ENCODE measurements at regions not wholly inside any gene's neighbourhood (a gene's known extent, or its start where the extent isn't known, plus 50 kb on each side); places are given as distances from the start of the nearest gene placed in this dataset.
"Not testable (repeated sequence)": the region's sequence is repeated elsewhere in the genome, so short reads cannot be mapped to it uniquely, and the experiment has no call there.

DNA sequence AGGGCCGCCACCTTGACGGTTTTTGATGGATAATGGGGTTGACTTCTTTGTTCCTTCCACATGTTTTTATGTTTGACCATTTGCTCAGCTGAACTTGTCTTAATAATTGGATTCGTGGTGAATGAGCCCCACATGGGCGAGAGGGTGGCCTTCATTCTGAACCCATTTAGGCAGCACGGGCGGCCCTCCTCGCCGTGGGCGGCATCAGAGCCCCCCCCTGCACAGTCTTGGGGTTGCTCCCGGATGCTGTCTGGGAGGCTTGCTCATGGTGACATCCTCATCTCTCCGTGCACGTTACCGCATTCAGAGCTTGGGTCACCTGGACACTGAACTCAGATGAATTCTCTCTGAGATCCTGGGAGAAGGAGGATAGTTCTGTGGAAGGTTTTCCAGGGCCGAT lies 172.3 kb upstream of the OSBPL11 start:
- H3K9me3 ChIP-seq (ENCODE audit: control insufficient read depth, insufficient read depth, low read depth, low read length), result no peaks in the 10 kb centered on the region
- H3K4me3 ChIP-seq (ENCODE audit: low read depth, low read length), result peak overlapping the region; percentile 66; the same call in 1 of the 2 replicates
- H3K27ac ChIP-seq (ENCODE audit: low read depth, low read length), result no peak overlapping the region
- peaks cover 17% of the 10 kb centered on the region for H3K4me1 ChIP-seq (ENCODE audit: control insufficient read depth, insufficient read depth, low read length)
- no peak overlapping the region for H3K9ac ChIP-seq (ENCODE audit: low read length)
- H3K36me3 ChIP-seq (ENCODE audit: control insufficient read depth, insufficient read depth, low read length), result no peaks in the 10 kb centered on the region
- peaks cover 25% of the 10 kb centered on the region for H3K27me3 ChIP-seq (ENCODE audit: control insufficient read depth, insufficient read depth, low read length)

- peaks cover 12% of the 10 kb centered on the region for H3K4me1 ChIP-seq (ENCODE audit: control insufficient read depth, insufficient read depth, low read length)
- H3K9ac ChIP-seq (ENCODE audit: low read length); H3K36me3 ChIP-seq (ENCODE audit: control insufficient read depth, insufficient read depth, low read length); H3K4me3 ChIP-seq (ENCODE audit: low read depth, low read length); H3K27ac ChIP-seq (ENCODE audit: low read depth, low read length); H3K9me3 ChIP-seq (ENCODE audit: control insufficient read depth, insufficient read depth, low read depth, low read length): not testable (repeated sequence)
- peaks cover 25% of the 10 kb centered on the region for H3K27me3 ChIP-seq (ENCODE audit: control insufficient read depth, insufficient read depth, low read length)
These were observed 173.5 kb upstream of the OSBPL11 start for GRCh38 chr3:125768821-125769220.

DNA sequence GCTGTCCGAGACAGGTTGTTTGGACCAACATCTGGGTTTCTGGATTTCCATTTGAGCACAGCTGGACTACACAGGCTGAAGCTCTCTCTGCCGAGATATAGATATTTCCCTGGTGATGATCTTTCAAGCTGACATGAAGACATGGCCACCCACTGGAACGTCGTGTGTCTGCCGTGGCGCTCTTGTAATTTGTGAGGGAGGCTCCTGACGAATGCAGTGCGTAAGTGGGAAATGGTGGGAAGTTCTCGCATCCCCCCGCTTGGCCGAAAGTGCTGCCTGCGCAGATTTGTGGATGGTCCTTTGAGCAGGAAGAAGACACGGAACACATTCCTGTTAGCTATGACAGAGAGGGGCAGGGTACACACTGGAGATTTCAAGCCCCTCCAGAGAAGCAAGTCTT lies 176.2 kb upstream of the OSBPL11 start:
- not testable (repeated sequence) for H3K27ac ChIP-seq (ENCODE audit: low read depth, low read length); H3K9ac ChIP-seq (ENCODE audit: low read length); H3K4me1 ChIP-seq (ENCODE audit: control insufficient read depth, insufficient read depth, low read length); H3K9me3 ChIP-seq (ENCODE audit: control insufficient read depth, insufficient read depth, low read depth, low read length); H3K4me3 ChIP-seq (ENCODE audit: low read depth, low read length); H3K36me3 ChIP-seq (ENCODE audit: control insufficient read depth, insufficient read depth, low read length)
- peaks cover 12% of the 10 kb centered on the region for H3K27me3 ChIP-seq (ENCODE audit: control insufficient read depth, insufficient read depth, low read length)

- H3K27ac ChIP-seq (ENCODE audit: low read depth, low read length); H3K4me1 ChIP-seq (ENCODE audit: control insufficient read depth, insufficient read depth, low read length); H3K36me3 ChIP-seq (ENCODE audit: control insufficient read depth, insufficient read depth, low read length); H3K4me3 ChIP-seq (ENCODE audit: low read depth, low read length); H3K27me3 ChIP-seq (ENCODE audit: control insufficient read depth, insufficient read depth, low read length); H3K9ac ChIP-seq (ENCODE audit: low read length); H3K9me3 ChIP-seq (ENCODE audit: control insufficient read depth, insufficient read depth, low read depth, low read length): not testable (repeated sequence)
These were observed 179.2 kb upstream of the OSBPL11 start for GRCh38 chr3:125774433-125775034.

- not testable (repeated sequence) for H3K4me1 ChIP-seq (ENCODE audit: control insufficient read depth, insufficient read depth, low read length); H3K9ac ChIP-seq (ENCODE audit: low read length); H3K27me3 ChIP-seq (ENCODE audit: control insufficient read depth, insufficient read depth, low read length); H3K27ac ChIP-seq (ENCODE audit: low read depth, low read length); H3K9me3 ChIP-seq (ENCODE audit: control insufficient read depth, insufficient read depth, low read depth, low read length); H3K36me3 ChIP-seq (ENCODE audit: control insufficient read depth, insufficient read depth, low read length); H3K4me3 ChIP-seq (ENCODE audit: low read depth, low read length)
These were observed 179.8 kb upstream of the OSBPL11 start for GRCh38 chr3:125775106-125775505.

DNA sequence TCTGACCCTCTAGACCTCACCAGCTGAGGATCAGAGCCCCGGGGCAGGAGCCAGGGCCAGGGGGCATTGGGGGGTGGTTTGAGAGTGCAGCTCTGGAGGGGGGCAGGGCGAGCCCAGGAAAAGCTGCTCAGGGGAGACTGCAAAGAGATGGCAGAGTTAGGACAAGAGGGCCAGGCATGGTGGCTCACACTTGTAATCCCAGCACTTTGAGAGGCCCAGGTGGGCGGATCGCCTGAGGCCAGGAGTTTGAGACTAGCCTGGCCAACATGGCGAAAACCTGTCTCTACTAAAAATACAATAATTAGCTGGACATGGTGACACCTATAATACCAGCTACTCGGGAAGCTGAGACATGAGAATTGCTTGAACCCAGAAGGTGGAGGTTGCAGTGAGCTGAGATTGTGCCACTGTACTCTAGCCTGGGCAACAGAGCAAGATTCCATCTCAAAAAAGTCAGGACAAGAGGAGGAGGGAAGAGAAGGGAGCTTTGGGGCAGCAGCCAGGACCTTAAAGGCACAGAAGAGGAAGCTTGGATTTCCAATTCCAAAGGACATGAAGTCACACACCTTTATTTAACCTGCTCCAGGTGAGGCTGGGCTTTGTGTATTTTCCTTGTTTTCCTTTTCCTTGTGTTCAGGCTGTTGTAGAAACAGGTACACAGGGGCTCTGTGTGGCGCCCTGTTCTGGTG lies 180.5 kb upstream of the OSBPL11 start:
- H3K36me3 ChIP-seq (ENCODE audit: control insufficient read depth, insufficient read depth, low read length); H3K4me3 ChIP-seq (ENCODE audit: low read depth, low read length); H3K27ac ChIP-seq (ENCODE audit: low read depth, low read length); H3K9ac ChIP-seq (ENCODE audit: low read length); H3K9me3 ChIP-seq (ENCODE audit: control insufficient read depth, insufficient read depth, low read depth, low read length); H3K27me3 ChIP-seq (ENCODE audit: control insufficient read depth, insufficient read depth, low read length); H3K4me1 ChIP-seq (ENCODE audit: control insufficient read depth, insufficient read depth, low read length): not testable (repeated sequence)

GRCh38 chr3:125779276-125779675 lies 184.0 kb upstream of the OSBPL11 start:
- H3K9me3 ChIP-seq (ENCODE audit: control insufficient read depth, insufficient read depth, low read depth, low read length); H3K4me3 ChIP-seq (ENCODE audit: low read depth, low read length); H3K4me1 ChIP-seq (ENCODE audit: control insufficient read depth, insufficient read depth, low read length); H3K27me3 ChIP-seq (ENCODE audit: control insufficient read depth, insufficient read depth, low read length); H3K9ac ChIP-seq (ENCODE audit: low read length); H3K36me3 ChIP-seq (ENCODE audit: control insufficient read depth, insufficient read depth, low read length); H3K27ac ChIP-seq (ENCODE audit: low read depth, low read length): not testable (repeated sequence)

DNA sequence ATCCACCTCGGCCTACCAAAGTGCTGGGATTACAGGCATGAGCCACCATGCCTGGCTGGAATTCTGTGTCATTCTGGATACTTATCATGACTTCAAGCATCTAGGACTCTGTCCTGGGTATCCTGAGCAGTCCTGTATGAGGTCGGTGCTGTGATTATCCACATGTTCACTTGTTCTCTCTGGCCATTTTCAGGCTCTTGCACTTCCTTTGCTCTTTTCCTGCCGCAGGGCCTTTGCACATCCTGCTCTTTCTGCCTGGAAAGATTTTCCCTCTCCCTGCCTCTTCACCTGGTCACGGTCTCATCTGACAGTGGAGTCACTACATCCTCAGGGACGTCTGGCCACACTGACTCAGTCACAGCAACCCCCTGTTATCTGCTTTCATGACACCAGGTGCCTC lies 184.6 kb upstream of the OSBPL11 start:
- not testable (repeated sequence) for H3K9ac ChIP-seq (ENCODE audit: low read length); H3K36me3 ChIP-seq (ENCODE audit: control insufficient read depth, insufficient read depth, low read length); H3K27me3 ChIP-seq (ENCODE audit: control insufficient read depth, insufficient read depth, low read length); H3K4me3 ChIP-seq (ENCODE audit: low read depth, low read length); H3K9me3 ChIP-seq (ENCODE audit: control insufficient read depth, insufficient read depth, low read depth, low read length); H3K27ac ChIP-seq (ENCODE audit: low read depth, low read length); H3K4me1 ChIP-seq (ENCODE audit: control insufficient read depth, insufficient read depth, low read length)

- not testable (repeated sequence) for H3K27ac ChIP-seq (ENCODE audit: low read depth, low read length); H3K36me3 ChIP-seq (ENCODE audit: control insufficient read depth, insufficient read depth, low read length); H3K9ac ChIP-seq (ENCODE audit: low read length); H3K27me3 ChIP-seq (ENCODE audit: control insufficient read depth, insufficient read depth, low read length); H3K4me1 ChIP-seq (ENCODE audit: control insufficient read depth, insufficient read depth, low read length); H3K9me3 ChIP-seq (ENCODE audit: control insufficient read depth, insufficient read depth, low read depth, low read length); H3K4me3 ChIP-seq (ENCODE audit: low read depth, low read length)
These were observed 186.4 kb upstream of the OSBPL11 start for GRCh38 chr3:125781678-125782077.

- not testable (repeated sequence) for H3K27me3 ChIP-seq (ENCODE audit: control insufficient read depth, insufficient read depth, low read length); H3K9me3 ChIP-seq (ENCODE audit: control insufficient read depth, insufficient read depth, low read depth, low read length); H3K9ac ChIP-seq (ENCODE audit: low read length); H3K4me1 ChIP-seq (ENCODE audit: control insufficient read depth, insufficient read depth, low read length); H3K4me3 ChIP-seq (ENCODE audit: low read depth, low read length); H3K36me3 ChIP-seq (ENCODE audit: control insufficient read depth, insufficient read depth, low read length); H3K27ac ChIP-seq (ENCODE audit: low read depth, low read length)
These were observed 178.7 kb upstream of the ROPN1B start for GRCh38 chr3:125790312-125790711.

DNA sequence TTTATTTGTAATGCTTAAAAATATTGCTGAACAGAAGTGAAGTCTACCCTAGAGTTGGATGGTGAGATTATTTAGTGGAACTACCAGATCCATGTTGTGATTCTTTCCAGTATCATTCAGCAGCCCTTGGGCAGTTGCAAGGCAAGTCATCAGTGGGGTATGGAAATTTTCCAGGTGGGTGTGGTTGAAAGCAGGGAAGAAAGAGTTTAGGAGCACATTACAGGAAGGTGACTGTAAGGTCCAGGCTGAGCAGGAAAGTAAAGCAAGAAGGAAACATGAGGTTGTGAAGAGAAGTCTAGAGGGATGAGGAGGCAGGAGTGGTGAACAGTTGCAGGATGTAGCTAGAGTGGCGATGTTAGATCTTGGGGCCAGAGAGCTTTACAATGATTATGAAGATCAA lies 178.0 kb upstream of the ROPN1B start:
- H3K9ac ChIP-seq (ENCODE audit: low read length); H3K27ac ChIP-seq (ENCODE audit: low read depth, low read length); H3K4me3 ChIP-seq (ENCODE audit: low read depth, low read length); H3K4me1 ChIP-seq (ENCODE audit: control insufficient read depth, insufficient read depth, low read length); H3K9me3 ChIP-seq (ENCODE audit: control insufficient read depth, insufficient read depth, low read depth, low read length); H3K36me3 ChIP-seq (ENCODE audit: control insufficient read depth, insufficient read depth, low read length); H3K27me3 ChIP-seq (ENCODE audit: control insufficient read depth, insufficient read depth, low read length): not testable (repeated sequence)

GRCh38 chr3:125810010-125810409 lies 159.0 kb upstream of the ROPN1B start:
- H3K4me3 ChIP-seq (ENCODE audit: low read depth, low read length); H3K4me1 ChIP-seq (ENCODE audit: control insufficient read depth, insufficient read depth, low read length); H3K27ac ChIP-seq (ENCODE audit: low read depth, low read length); H3K27me3 ChIP-seq (ENCODE audit: control insufficient read depth, insufficient read depth, low read length); H3K36me3 ChIP-seq (ENCODE audit: control insufficient read depth, insufficient read depth, low read length); H3K9ac ChIP-seq (ENCODE audit: low read length): not testable (repeated sequence)
- H3K9me3 ChIP-seq (ENCODE audit: control insufficient read depth, insufficient read depth, low read depth, low read length), result peaks cover 25% of the 10 kb centered on the region

Data from HUES6 (cell line).